ENCODE measurements at regions not wholly inside any gene's neighbourhood (a gene's known extent, or its start where the extent isn't known, plus 50 kb on each side); places are given as distances from the start of the nearest gene placed in this dataset.

DNA sequence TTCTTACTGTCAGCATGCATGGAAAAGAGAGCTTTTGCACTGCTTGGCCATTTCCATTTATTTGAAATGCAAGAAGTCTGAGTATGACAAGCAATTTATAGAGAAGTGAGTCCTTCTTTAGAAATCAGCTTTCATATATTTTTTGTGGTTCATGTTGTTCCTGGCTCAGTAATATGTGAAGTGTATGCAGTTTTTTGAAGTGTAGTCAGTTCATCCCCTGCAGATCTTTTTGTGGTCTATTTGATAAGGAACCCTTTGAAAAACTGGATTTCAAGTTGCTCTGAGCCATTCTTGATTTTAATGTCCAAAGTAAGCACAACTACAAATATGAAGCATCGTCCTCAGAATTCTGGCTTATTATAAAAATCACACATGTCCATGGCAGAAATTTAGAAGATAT is 294.1 kb upstream of the SMC2 start:
- TF ChIP-seq, protein P1, sequence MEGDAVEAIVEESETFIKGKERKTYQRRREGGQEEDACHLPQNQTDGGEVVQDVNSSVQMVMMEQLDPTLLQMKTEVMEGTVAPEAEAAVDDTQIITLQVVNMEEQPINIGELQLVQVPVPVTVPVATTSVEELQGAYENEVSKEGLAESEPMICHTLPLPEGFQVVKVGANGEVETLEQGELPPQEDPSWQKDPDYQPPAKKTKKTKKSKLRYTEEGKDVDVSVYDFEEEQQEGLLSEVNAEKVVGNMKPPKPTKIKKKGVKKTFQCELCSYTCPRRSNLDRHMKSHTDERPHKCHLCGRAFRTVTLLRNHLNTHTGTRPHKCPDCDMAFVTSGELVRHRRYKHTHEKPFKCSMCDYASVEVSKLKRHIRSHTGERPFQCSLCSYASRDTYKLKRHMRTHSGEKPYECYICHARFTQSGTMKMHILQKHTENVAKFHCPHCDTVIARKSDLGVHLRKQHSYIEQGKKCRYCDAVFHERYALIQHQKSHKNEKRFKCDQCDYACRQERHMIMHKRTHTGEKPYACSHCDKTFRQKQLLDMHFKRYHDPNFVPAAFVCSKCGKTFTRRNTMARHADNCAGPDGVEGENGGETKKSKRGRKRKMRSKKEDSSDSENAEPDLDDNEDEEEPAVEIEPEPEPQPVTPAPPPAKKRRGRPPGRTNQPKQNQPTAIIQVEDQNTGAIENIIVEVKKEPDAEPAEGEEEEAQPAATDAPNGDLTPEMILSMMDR (IDR thresholded peaks at IDR 0.05; ENCODE audit: control extremely low read depth in 1 of 3, insufficient read depth in 1 of 3, low read depth in 1 of 3, low read length in 3 of 3) = no peak
- TF ChIP-seq EZH2 (IDR thresholded peaks at IDR 0.05; ENCODE audit: low read depth, low read length, severe bottlenecking) = no peak
- no peak for TF ChIP-seq POLR2AphosphoS5 (IDR thresholded peaks at IDR 0.05; ENCODE audit: low read depth, low read length)
- TF ChIP-seq KDM1A (IDR thresholded peaks at IDR 0.05; ENCODE audit: borderline replicate concordance, low read length) = no peak
- no peak for TF ChIP-seq CBX8 (IDR thresholded peaks at IDR 0.05; ENCODE audit: borderline replicate concordance, low read depth, low read length)
- TF ChIP-seq RAD21 (IDR thresholded peaks at IDR 0.05 in 1 of 2, conservative IDR thresholded peaks at IDR 0.05 in 1 of 2; ENCODE audit: low read depth in 2 of 2, low read length in 2 of 2) = no peak
- no peak for TF ChIP-seq HDAC2 (IDR thresholded peaks at IDR 0.05; ENCODE audit: borderline replicate concordance in 1 of 2, low read depth in 2 of 2, low read length in 2 of 2)
- TF ChIP-seq ASH2L (IDR thresholded peaks at IDR 0.05; ENCODE audit: low read length) = no peak
- TF ChIP-seq SRF (IDR thresholded peaks at IDR 0.05; ENCODE audit: low read depth, low read length) = no peak
- no peak for TF ChIP-seq SP2 (IDR thresholded peaks at IDR 0.05; ENCODE audit: low read length)
- TF ChIP-seq GABPA (IDR thresholded peaks at IDR 0.05; ENCODE audit: borderline replicate concordance, insufficient read depth, low read length) = no peak
